Mesendoderm (in vitro differentiated cells): ENCODE measurements at regions not wholly inside any gene's neighbourhood (a gene's known extent, or its start where the extent isn't known, plus 50 kb on each side); places are given as distances from the start of the nearest gene placed in this dataset.

ENCODE experiments used
- DNase-seq: peaks from one replicate; pipeline ENCODE4 v3.0.0; 2013
- H2AK5ac ChIP-seq: 2 replicates; pipeline ENCODE4 v1.6.1; 2013; ENCODE audit warnings: low read length, inconsistent platforms
- H2BK120ac ChIP-seq: 2 replicates; pipeline ENCODE4 v1.6.1; 2013; ENCODE audit warnings: low read depth, mild to moderate bottlenecking, low read length, moderate library complexity, mixed read lengths
- H2BK15ac ChIP-seq: replicated peaks from 2 replicates; pipeline ENCODE4 v1.6.1; 2013; ENCODE audit warnings: low read depth, mild to moderate bottlenecking, moderate library complexity
- H2BK5ac ChIP-seq: 2 replicates; pipeline ENCODE4 v1.6.1; 2013; ENCODE audit warnings: low read length, inconsistent platforms
- H3K18ac ChIP-seq: 2 replicates; pipeline ENCODE4 v1.6.1; 2013; ENCODE audit warnings: mild to moderate bottlenecking, low read length, mixed read lengths
- H3K23ac ChIP-seq: one replicate; pipeline ENCODE4 v1.6.1; 2013; ENCODE audit warnings: low read length
- H3K27ac ChIP-seq: 2 replicates; pipeline ENCODE4 v1.5.1; 2013; ENCODE audit warnings: low read depth, mild to moderate bottlenecking, inconsistent platforms, low read length, moderate library complexity
- H3K27me3 ChIP-seq: 2 replicates; pipeline ENCODE4 v1.6.1; 2013; ENCODE audit warnings: low read length, control low read depth, mild to moderate bottlenecking, inconsistent platforms; ENCODE audit not compliant: insufficient read depth, poor library complexity
- H3K36me3 ChIP-seq: 2 replicates; pipeline ENCODE4 v1.6.1; 2013; ENCODE audit warnings: low read length, inconsistent platforms; ENCODE audit not compliant: control insufficient read depth, insufficient read depth
- H3K4ac ChIP-seq: one replicate; pipeline ENCODE4 v1.6.1; 2013; ENCODE audit warnings: low read depth, mild to moderate bottlenecking, low read length, moderate library complexity
- H3K4me1 ChIP-seq: 2 replicates; pipeline ENCODE4 v1.6.1; 2013; ENCODE audit warnings: low read depth, low read length, inconsistent platforms; ENCODE audit not compliant: control insufficient read depth
- H3K4me2 ChIP-seq: 2 replicates; pipeline ENCODE4 v1.6.1; 2013; ENCODE audit warnings: low read length
- H3K4me3 ChIP-seq: 2 replicates; pipeline ENCODE4 v1.5.1; 2013; ENCODE audit warnings: mild to moderate bottlenecking, low read length
- H3K56ac ChIP-seq: one replicate; pipeline ENCODE4 v1.6.1; 2013; ENCODE audit warnings: low read length
- H3K79me1 ChIP-seq: 2 replicates; pipeline ENCODE4 v1.6.1; 2013; ENCODE audit warnings: low read length, inconsistent platforms
- H3K79me2 ChIP-seq: 2 replicates; pipeline ENCODE4 v1.6.1; 2013; ENCODE audit warnings: mild to moderate bottlenecking, low read length; ENCODE audit not compliant: control insufficient read depth, insufficient read depth
- H3K9ac ChIP-seq: 2 replicates; pipeline ENCODE4 v1.6.1; 2013; ENCODE audit warnings: low read length, inconsistent platforms
- H4K5ac ChIP-seq: one replicate; pipeline ENCODE4 v1.6.1; 2013; ENCODE audit warnings: low read length
- H4K8ac ChIP-seq: one replicate; pipeline ENCODE4 v1.6.1; 2013; ENCODE audit warnings: low read depth, mild to moderate bottlenecking, control low read depth, low read length, moderate library complexity
- WGBS: extraction: QIAGEN DNeasy Blood & Tissue Kit; methylation state at CpG from one replicate; pipeline ENCODE4 v1.1.7; 2013; ENCODE audit warnings: low lambda C conversion rate, missing lambda C conversion rate; ENCODE audit not compliant: insufficient coverage; ENCODE audit errors: extremely low coverage; 5-methylcytosine and 5-hydroxymethylcytosine counted together

- Histone ChIP-seq H3K18ac (no peak overlapping the region), H3K4ac (no peak overlapping the region), H3K4me3 (no peak overlapping the region), H3K79me2 (no peaks in the 10 kb centered on the region), H2BK15ac (no peak overlapping the region), H3K56ac (no peak overlapping the region), H3K23ac (no peak overlapping the region), H3K4me2 (no peak overlapping the region), H2AK5ac (no peak overlapping the region), H2BK5ac (no peak overlapping the region), H3K9ac (no peak overlapping the region), H2BK120ac (no peak overlapping the region), H3K27ac (no peak overlapping the region), H4K8ac (no peak overlapping the region), H3K79me1 (no peaks in the 10 kb centered on the region), H3K36me3 (no peaks in the 10 kb centered on the region), H3K4me1 (no peaks in the 10 kb centered on the region), H3K27me3 (peaks cover 2% of the 10 kb centered on the region), H4K5ac (no peak overlapping the region)
- WGBS, result no CpG with 5 or more reads among the region's 7 CpGs
- no peak for DNase-seq
Measured at GRCh38 chr5:2913281-2913680, 161.8 kb upstream of the IRX2 start.

- no peak overlapping the region for H3K27ac ChIP-seq
- H2AK5ac ChIP-seq, result no peak overlapping the region
- no peak overlapping the region for H4K8ac ChIP-seq
- H3K9ac ChIP-seq, result no peak overlapping the region
- no peak overlapping the region for H3K4me3 ChIP-seq
- H2BK15ac ChIP-seq, result no peak overlapping the region
- H3K4me1 ChIP-seq, result no peaks in the 10 kb centered on the region
- H3K18ac ChIP-seq, result no peak overlapping the region
- no peaks in the 10 kb centered on the region for H3K79me2 ChIP-seq
- H3K4me2 ChIP-seq, result no peak overlapping the region
- no peak overlapping the region for H4K5ac ChIP-seq
- no CpG with 5 or more reads among the region's 13 CpGs for WGBS
- no peak for DNase-seq
- H3K36me3 ChIP-seq, result no peaks in the 10 kb centered on the region
- no peak overlapping the region for H2BK5ac ChIP-seq
- H3K56ac ChIP-seq, result no peak overlapping the region
- H2BK120ac ChIP-seq, result no peak overlapping the region
- H3K79me1 ChIP-seq, result no peaks in the 10 kb centered on the region
- no peak overlapping the region for H3K23ac ChIP-seq
- H3K4ac ChIP-seq, result no peak overlapping the region
- peaks cover 2% of the 10 kb centered on the region for H3K27me3 ChIP-seq
Measured at GRCh38 chr5:2912741-2913140, 161.3 kb upstream of the IRX2 start.

DNA sequence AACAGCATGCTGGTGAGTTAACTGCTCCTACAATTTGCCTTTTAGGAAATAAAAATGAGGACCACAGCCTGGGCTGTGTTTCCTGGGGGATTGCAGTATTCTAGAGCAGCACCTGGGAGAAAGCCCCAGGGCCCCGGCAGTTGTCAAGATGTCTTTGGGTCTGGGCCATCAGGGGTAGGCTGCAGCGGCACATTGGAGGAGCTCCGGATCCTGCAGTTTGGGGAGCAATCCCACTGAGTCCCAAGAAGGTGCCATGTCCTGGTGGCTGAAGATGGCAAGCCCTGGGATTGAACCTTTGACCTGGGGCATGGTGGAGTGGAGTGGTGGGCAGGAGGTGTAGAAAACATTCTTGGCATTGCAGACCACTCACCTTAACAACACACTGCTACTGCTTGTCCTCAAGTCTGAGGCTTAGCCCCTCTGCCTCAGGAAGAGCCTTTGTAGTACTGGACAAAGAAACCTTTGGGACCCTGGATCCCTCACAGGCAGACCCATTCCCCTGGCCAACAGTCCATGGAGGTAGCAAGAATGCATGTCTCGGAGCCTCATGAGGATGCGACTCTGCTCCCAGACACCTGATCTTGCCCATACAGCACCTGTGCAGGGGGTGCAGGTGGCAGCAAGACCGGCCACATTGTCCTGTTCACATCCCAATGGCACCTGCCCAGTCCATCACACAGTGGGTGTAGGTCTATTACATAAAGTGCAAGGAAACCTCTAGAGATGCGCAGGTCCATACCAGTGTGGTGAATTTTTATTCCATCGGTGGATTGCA is 159.1 kb upstream of the IRX2 start:
- no peak overlapping the region for H2BK5ac ChIP-seq
- no peak overlapping the region for H3K23ac ChIP-seq
- no peak overlapping the region for H3K56ac ChIP-seq
- H3K18ac ChIP-seq, result no peak overlapping the region
- no peak overlapping the region for H4K8ac ChIP-seq
- H3K4me2 ChIP-seq, result no peak overlapping the region
- H3K36me3 ChIP-seq, result no peaks in the 10 kb centered on the region
- no peaks in the 10 kb centered on the region for H3K79me1 ChIP-seq
- no peak overlapping the region for H3K4ac ChIP-seq
- no peak overlapping the region for H4K5ac ChIP-seq
- WGBS, result no CpG with 5 or more reads among the region's 8 CpGs
- no peak overlapping the region for H3K9ac ChIP-seq
- H3K79me2 ChIP-seq, result no peaks in the 10 kb centered on the region
- no peak overlapping the region for H2AK5ac ChIP-seq
- no peak overlapping the region for H2BK120ac ChIP-seq
- no peak overlapping the region for H3K4me3 ChIP-seq
- H3K4me1 ChIP-seq, result no peaks in the 10 kb centered on the region
- DNase-seq, result no peak
- H3K27ac ChIP-seq, result no peak overlapping the region
- peaks cover 2% of the 10 kb centered on the region for H3K27me3 ChIP-seq
- no peak overlapping the region for H2BK15ac ChIP-seq

- no peaks in the 10 kb centered on the region for H3K79me2 ChIP-seq
- no peak overlapping the region for H3K4me2 ChIP-seq
- no peaks in the 10 kb centered on the region for H3K27me3 ChIP-seq
- H3K4me3 ChIP-seq, result no peak overlapping the region
- no peak overlapping the region for H3K27ac ChIP-seq
- H2BK5ac ChIP-seq, result no peak overlapping the region
- H4K8ac ChIP-seq, result no peak overlapping the region
- H4K5ac ChIP-seq, result no peak overlapping the region
- H3K79me1 ChIP-seq, result no peaks in the 10 kb centered on the region
- no peak overlapping the region for H3K23ac ChIP-seq
- H3K4me1 ChIP-seq, result no peaks in the 10 kb centered on the region
- no peak for DNase-seq
- H3K56ac ChIP-seq, result no peak overlapping the region
- H3K36me3 ChIP-seq, result no peaks in the 10 kb centered on the region
- H2AK5ac ChIP-seq, result no peak overlapping the region
- H2BK120ac ChIP-seq, result no peak overlapping the region
- no peak overlapping the region for H2BK15ac ChIP-seq
- H3K18ac ChIP-seq, result no peak overlapping the region
- H3K9ac ChIP-seq, result no peak overlapping the region
- WGBS, result no CpG with 5 or more reads among the region's 10 CpGs
- H3K4ac ChIP-seq, result no peak overlapping the region
Measured at GRCh38 chr5:2909035-2909434, 157.6 kb upstream of the IRX2 start.

GRCh38 chr5:2908086-2908485 is 156.6 kb upstream of the IRX2 start:
- no peak overlapping the region for H3K4ac ChIP-seq

More at GRCh38 chr5:2908086-2908485, 156.6 kb upstream of the IRX2 start:
- Histone ChIP-seq H3K36me3 (no peaks in the 10 kb centered on the region), H3K4me3 (no peak overlapping the region), H3K4me2 (no peak overlapping the region), H3K27ac (no peak overlapping the region), H2AK5ac (no peak overlapping the region), H3K23ac (no peak overlapping the region), H3K27me3 (no peaks in the 10 kb centered on the region), H3K79me1 (no peaks in the 10 kb centered on the region), H3K4me1 (no peaks in the 10 kb centered on the region), H2BK120ac (no peak overlapping the region), H2BK5ac (no peak overlapping the region), H4K5ac (no peak overlapping the region), H3K9ac (no peak overlapping the region), H2BK15ac (no peak overlapping the region), H3K18ac (no peak overlapping the region), H3K79me2 (no peaks in the 10 kb centered on the region), H3K56ac (no peak overlapping the region), H4K8ac (no peak overlapping the region)
- no CpG with 5 or more reads among the region's 4 CpGs for WGBS
- DNase-seq, result no peak
